ENCODE measurements at regions not wholly inside any gene's neighbourhood (a gene's known extent, or its start where the extent isn't known, plus 50 kb on each side); places are given as distances from the start of the nearest gene placed in this dataset.

DNA sequence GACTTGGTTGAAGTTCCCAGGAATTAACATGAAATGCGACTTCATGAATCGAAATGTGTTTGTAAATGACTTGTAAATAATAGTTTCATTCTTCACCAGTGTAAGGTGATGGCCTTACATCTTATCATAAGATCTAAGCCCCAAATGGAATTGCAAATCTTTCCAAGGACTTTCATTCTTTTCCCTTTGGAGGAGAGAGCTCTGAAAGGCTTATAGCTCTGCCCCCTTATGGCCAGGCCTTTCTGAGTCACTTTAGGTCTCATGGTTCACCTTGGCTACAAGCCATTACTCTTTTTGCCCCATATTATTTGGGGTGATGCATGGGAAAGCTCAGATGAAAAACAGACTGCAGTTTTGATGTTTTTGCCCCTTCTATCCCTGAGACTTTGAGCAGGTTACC, 209.1 kb upstream of the BMP2 start:
- TF ChIP-seq RAD21 (IDR thresholded peaks at IDR 0.05; ENCODE audit: low read length) (no peak), CHD2 (IDR thresholded peaks at IDR 0.05; ENCODE audit: low read length, partially characterized antibody) (no peak), EZH2phosphoT487 (IDR thresholded peaks at IDR 0.05; ENCODE audit: borderline replicate concordance, low read depth) (no peak), GATA2 (CRISPR knock-in tag; IDR thresholded peaks at IDR 0.05) (no peak), SMC3 (IDR thresholded peaks at IDR 0.05; ENCODE audit: low read depth, low read length) (no peak), EP300 (IDR thresholded peaks at IDR 0.05; ENCODE audit: borderline replicate concordance in 1 of 2, low read depth in 1 of 2, low read length in 1 of 2) (no peak), TEAD4 (IDR thresholded peaks at IDR 0.05; ENCODE audit: borderline replicate concordance, insufficient read depth) (no peak), NRF1 (IDR thresholded peaks at IDR 0.05; ENCODE audit: low read depth, low read length) (no peak), RXRA (IDR thresholded peaks at IDR 0.05; ENCODE audit: borderline replicate concordance, low read depth) (no peak), POLR2AphosphoS5 (IDR thresholded peaks at IDR 0.05; ENCODE audit: low read depth, low read length) (no peak), GABPA (IDR thresholded peaks at IDR 0.05; ENCODE audit: low read depth) (no peak), MXI1 (IDR thresholded peaks at IDR 0.05; ENCODE audit: low read depth, low read length) (no peak), SIN3A (IDR thresholded peaks at IDR 0.05; ENCODE audit: borderline replicate concordance, low read depth, low read length) (no peak)
- TF ChIP-seq, protein P1, sequence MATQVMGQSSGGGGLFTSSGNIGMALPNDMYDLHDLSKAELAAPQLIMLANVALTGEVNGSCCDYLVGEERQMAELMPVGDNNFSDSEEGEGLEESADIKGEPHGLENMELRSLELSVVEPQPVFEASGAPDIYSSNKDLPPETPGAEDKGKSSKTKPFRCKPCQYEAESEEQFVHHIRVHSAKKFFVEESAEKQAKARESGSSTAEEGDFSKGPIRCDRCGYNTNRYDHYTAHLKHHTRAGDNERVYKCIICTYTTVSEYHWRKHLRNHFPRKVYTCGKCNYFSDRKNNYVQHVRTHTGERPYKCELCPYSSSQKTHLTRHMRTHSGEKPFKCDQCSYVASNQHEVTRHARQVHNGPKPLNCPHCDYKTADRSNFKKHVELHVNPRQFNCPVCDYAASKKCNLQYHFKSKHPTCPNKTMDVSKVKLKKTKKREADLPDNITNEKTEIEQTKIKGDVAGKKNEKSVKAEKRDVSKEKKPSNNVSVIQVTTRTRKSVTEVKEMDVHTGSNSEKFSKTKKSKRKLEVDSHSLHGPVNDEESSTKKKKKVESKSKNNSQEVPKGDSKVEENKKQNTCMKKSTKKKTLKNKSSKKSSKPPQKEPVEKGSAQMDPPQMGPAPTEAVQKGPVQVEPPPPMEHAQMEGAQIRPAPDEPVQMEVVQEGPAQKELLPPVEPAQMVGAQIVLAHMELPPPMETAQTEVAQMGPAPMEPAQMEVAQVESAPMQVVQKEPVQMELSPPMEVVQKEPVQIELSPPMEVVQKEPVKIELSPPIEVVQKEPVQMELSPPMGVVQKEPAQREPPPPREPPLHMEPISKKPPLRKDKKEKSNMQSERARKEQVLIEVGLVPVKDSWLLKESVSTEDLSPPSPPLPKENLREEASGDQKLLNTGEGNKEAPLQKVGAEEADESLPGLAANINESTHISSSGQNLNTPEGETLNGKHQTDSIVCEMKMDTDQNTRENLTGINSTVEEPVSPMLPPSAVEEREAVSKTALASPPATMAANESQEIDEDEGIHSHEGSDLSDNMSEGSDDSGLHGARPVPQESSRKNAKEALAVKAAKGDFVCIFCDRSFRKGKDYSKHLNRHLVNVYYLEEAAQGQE (IDR thresholded peaks at IDR 0.05; ENCODE audit: low read depth, low read length) = no peak
- TF ChIP-seq, protein P2, sequence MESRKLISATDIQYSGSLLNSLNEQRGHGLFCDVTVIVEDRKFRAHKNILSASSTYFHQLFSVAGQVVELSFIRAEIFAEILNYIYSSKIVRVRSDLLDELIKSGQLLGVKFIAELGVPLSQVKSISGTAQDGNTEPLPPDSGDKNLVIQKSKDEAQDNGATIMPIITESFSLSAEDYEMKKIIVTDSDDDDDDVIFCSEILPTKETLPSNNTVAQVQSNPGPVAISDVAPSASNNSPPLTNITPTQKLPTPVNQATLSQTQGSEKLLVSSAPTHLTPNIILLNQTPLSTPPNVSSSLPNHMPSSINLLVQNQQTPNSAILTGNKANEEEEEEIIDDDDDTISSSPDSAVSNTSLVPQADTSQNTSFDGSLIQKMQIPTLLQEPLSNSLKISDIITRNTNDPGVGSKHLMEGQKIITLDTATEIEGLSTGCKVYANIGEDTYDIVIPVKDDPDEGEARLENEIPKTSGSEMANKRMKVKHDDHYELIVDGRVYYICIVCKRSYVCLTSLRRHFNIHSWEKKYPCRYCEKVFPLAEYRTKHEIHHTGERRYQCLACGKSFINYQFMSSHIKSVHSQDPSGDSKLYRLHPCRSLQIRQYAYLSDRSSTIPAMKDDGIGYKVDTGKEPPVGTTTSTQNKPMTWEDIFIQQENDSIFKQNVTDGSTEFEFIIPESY (IDR thresholded peaks at IDR 0.05; ENCODE audit: borderline replicate concordance, low read depth) = no peak
- Histone ChIP-seq H3K9me3 (no peaks in the 10 kb centered on the region), H3K27ac (ENCODE audit: low read depth in 2 of 2, low read length in 1 of 2) (no peak overlapping the region), H3K4me2 (no peak overlapping the region), H3K4me3 (ENCODE audit: low read depth in 2 of 2, low read length in 1 of 2) (no peak overlapping the region), H3K9ac (no peak overlapping the region), H3K79me2 (ENCODE audit: insufficient read depth) (no peaks in the 10 kb centered on the region), H4K20me1 (ENCODE audit: insufficient read depth) (no peaks in the 10 kb centered on the region), H3K9me2 (no peaks in the 10 kb centered on the region), H3F3A (replicated peaks; ENCODE audit: insufficient read depth) (no peaks in the 10 kb centered on the region), H3K36me3 (replicated peaks in 1 of 2; ENCODE audit: control insufficient read depth in 1 of 2, insufficient read depth in 2 of 2, low read length in 1 of 2) (no peaks in the 10 kb centered on the region), H3K4me1 (ENCODE audit: control insufficient read depth in 1 of 2, insufficient read depth in 2 of 2, low read depth in 1 of 2, low read length in 1 of 2) (no peaks in the 10 kb centered on the region), H3K27me3 (ENCODE audit: insufficient read depth) (no peaks in the 10 kb centered on the region), H2AFZ (ENCODE audit: low read depth) (no peak overlapping the region)
- DNase-seq = no peak
- 4% methylated on average over 2 of the region's 2 CpGs for whole genome bisulfite sequencing (ENCODE audit: low lambda C conversion rate)
- CTCF ChIA-PET = interaction anchor here (1.2 kb wide), 1 partner anchor 379 kb away, joined by 3 read pairs; no protein-coding TSS in a partner anchor
- POLR2A ChIA-PET = no interaction called here

All from SK-N-SH (cell line).